Natural killer cell treated with Interleukin-12 subunit alpha and Interleukin-12 subunit beta and Interleukin-15 and Interleukin-18, amount 100 ng/mL, for 72 hours (primary cell): ENCODE measurements at regions not wholly inside any gene's neighbourhood (a gene's known extent, or its start where the extent isn't known, plus 50 kb on each side); places are given as distances from the start of the nearest gene placed in this dataset.

ENCODE experiments used
- ATAC-seq, 2 donors: fragments of 150-1000 bp; cut with Tn5 transposase in 1 of 2; sonication (Bioruptor Pico), chemical (Tn5 transposase) in 1 of 2; 2 replicates each; pipeline ENCODE4 v1.10.0; 2021
- DNase-seq: peaks from one replicate; pipeline ENCODE4 v3.0.0; 2022; ENCODE audit warnings: low spot score
- H3K27ac Mint-ChIP-seq, 2 donors: 1 replicate in 1 of 2; 2 replicates in 1 of 2; pipeline ENCODE4 v1.8.0; 2022; ENCODE audit warnings: mixed read lengths in 2 of 2, mild to moderate bottlenecking in 1 of 2, moderate library complexity in 1 of 2
- H3K27me3 Mint-ChIP-seq, 2 donors: 1 replicate in 1 of 2; 2 replicates in 1 of 2; pipeline ENCODE4 v1.8.0; 2022; ENCODE audit warnings: mixed read lengths in 2 of 2
- H3K36me3 Mint-ChIP-seq: one replicate; pipeline ENCODE4 v1.8.0; 2022; ENCODE audit warnings: mixed read lengths
- H3K4me1 Mint-ChIP-seq, 2 donors: 1 replicate in 1 of 2; 2 replicates in 1 of 2; pipeline ENCODE4 v1.8.0; 2022; ENCODE audit warnings: low read depth in 2 of 2, mixed read lengths in 2 of 2, mild to moderate bottlenecking in 1 of 2
- H3K4me3 Mint-ChIP-seq: one replicate; pipeline ENCODE4 v1.8.0; 2022; ENCODE audit warnings: mixed read lengths
- H3K9me3 Mint-ChIP-seq: 2 replicates; pipeline ENCODE4 v1.8.0; 2022; ENCODE audit warnings: mixed read lengths

DNA sequence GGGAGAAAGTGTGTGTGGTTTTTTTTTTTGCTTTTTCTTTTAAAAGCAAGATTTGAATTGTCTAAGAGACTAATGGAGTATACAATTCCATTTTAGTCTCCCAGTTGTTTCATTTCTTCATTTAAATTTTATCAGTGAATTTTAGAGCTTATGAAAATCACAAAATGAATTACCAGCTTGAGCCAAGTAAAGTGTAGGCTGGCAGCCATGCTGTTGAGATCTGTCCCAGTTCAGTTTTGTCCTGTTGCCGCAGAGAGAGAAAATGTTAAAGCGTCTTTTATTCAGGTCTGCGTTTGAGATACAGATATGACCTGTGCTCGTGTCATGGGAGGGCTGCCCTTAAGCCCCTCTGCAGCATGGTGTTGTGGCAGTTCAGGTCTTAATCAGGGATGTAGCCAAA, 256.5 kb downstream of the IPO8 start:
- Mint-ChIP-seq H3K9me3 (peaks cover 6% of the 10 kb centered on the region), H3K4me3 (no peak overlapping the region), H3K27ac (no peak overlapping the region), H3K4me1 (no peaks in the 10 kb centered on the region), H3K27me3 (no peaks in the 10 kb centered on the region), H3K36me3 (no peaks in the 10 kb centered on the region)
- ATAC-seq (no peak), DNase-seq (no peak)

DNA sequence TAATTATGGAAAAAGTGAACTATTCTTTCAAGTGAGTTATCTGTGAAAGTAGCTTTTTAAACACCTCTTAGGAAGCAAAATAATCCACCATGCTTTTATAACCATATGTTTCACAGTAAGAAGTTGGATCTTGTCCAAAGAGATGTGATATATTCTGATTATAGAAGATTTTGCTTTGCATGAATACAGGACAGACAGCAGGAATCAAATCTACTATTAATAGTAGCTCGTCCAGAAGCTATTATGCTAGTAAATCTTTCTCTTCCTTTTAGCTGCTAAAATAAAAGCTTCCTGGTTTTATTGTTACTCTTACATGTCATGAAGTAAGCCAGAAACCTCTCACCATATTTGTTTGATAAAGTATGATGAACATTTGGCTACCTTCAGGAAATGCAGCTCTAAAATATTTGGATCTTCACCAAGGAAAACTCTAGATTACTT, 257.0 kb downstream of the IPO8 start:
- Mint-ChIP-seq H3K36me3 (no peaks in the 10 kb centered on the region), H3K27ac (no peak overlapping the region), H3K4me3 (no peak overlapping the region), H3K9me3 (peaks cover 6% of the 10 kb centered on the region), H3K27me3 (no peaks in the 10 kb centered on the region), H3K4me1 (no peaks in the 10 kb centered on the region)
- no peak for ATAC-seq
- DNase-seq: no peak

- Mint-ChIP-seq H3K4me1 (no peaks in the 10 kb centered on the region), H3K27me3 (no peaks in the 10 kb centered on the region), H3K9me3 (peaks cover 6% of the 10 kb centered on the region), H3K36me3 (no peaks in the 10 kb centered on the region), H3K27ac (no peak overlapping the region), H3K4me3 (no peak overlapping the region)
- DNase-seq (no peak), ATAC-seq (no peak)
These were observed 258.1 kb downstream of the IPO8 start for GRCh38 chr12:30437616-30438015.

DNA sequence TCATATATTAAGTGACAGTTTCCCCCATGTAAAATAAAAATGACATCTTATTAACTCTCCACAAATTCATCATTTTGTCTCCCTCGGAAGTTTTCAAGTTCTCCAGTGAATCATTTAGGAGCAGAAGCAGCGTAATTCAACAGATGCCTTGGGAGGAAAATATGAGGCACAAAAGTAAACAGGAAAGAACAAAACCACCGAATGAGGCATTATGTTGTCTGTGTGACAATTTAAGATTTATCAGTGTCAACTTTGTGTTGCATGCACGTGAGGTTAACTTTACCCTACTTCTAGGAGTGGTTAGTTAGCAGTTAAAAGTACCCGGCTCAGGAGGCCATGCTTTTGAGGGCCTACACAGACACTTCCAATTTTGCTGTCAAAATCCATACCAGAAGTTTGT, 258.6 kb downstream of the IPO8 start:
- Mint-ChIP-seq H3K27me3 (no peaks in the 10 kb centered on the region), H3K36me3 (no peaks in the 10 kb centered on the region), H3K4me1 (no peaks in the 10 kb centered on the region), H3K27ac (no peak overlapping the region), H3K4me3 (no peak overlapping the region), H3K9me3 (peaks cover 6% of the 10 kb centered on the region)
- ATAC-seq: no peak
- DNase-seq: no peak

DNA sequence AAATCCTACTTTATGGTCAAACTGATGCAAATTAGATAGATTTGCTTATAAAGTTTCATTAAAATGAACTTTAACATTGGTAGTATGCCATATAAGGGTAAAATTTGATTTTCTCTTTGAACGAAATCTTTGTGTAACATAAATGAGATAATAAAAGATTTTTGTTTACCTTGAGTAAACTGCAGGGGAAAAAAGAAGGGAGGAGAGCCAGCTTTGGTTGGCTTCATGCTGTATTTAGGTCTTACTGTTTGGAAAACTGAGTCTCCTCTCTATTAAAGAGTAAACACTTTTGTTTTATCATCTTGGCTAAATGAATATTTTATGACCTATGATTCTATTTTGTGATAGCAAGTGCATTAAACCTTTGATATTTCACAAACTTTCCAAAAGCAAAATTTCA, 267.6 kb downstream of the IPO8 start:
- no peak for ATAC-seq

DNA sequence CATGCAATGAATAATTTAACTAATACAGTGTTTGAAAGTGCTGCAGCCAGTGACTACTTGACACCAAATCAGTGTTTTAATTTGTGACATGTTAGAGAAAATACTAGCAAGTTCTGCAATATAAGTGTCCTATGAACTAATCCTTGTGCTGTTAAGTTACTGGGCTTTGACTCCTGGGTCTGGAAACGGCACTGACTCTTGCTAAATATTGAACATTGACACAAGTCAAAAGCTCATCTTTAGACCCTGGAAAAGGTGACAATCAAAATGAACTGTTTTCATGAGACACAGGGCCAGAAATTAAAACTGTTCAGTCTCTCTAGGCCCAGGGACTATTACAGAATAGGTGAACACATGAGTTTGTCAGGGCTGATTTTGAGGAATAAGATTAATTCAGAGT, 268.1 kb downstream of the IPO8 start:
- no peak for ATAC-seq
- Mint-ChIP-seq H3K27ac (no peak overlapping the region), H3K27me3 (no peaks in the 10 kb centered on the region), H3K4me1 (no peaks in the 10 kb centered on the region), H3K4me3 (no peak overlapping the region), H3K36me3 (no peaks in the 10 kb centered on the region), H3K9me3 (peaks cover 4% of the 10 kb centered on the region)
- no peak for DNase-seq

More for the DNA sequence above, 267.6 kb downstream of the IPO8 start:
- Mint-ChIP-seq H3K4me3 (no peak overlapping the region), H3K4me1 (no peaks in the 10 kb centered on the region), H3K27ac (no peak overlapping the region), H3K9me3 (no peaks in the 10 kb centered on the region), H3K27me3 (no peaks in the 10 kb centered on the region), H3K36me3 (no peaks in the 10 kb centered on the region)
- no peak for DNase-seq

- Mint-ChIP-seq H3K27ac (no peak overlapping the region), H3K36me3 (no peaks in the 10 kb centered on the region), H3K4me3 (no peak overlapping the region), H3K9me3 (peaks cover 4% of the 10 kb centered on the region), H3K27me3 (no peaks in the 10 kb centered on the region), H3K4me1 (no peaks in the 10 kb centered on the region)
- DNase-seq: no peak
- ATAC-seq: no peak
These were observed 270.2 kb downstream of the IPO8 start for GRCh38 chr12:30425445-30425844.

GRCh38 chr12:30423330-30423729, 272.3 kb downstream of the IPO8 start:
- no peaks in the 10 kb centered on the region for H3K27me3 Mint-ChIP-seq
- no peaks in the 10 kb centered on the region for H3K4me1 Mint-ChIP-seq
- H3K4me3 Mint-ChIP-seq: no peak overlapping the region
- DNase-seq (no peak), ATAC-seq (no peak)
- no peak overlapping the region for H3K27ac Mint-ChIP-seq
- H3K9me3 Mint-ChIP-seq: peaks cover 4% of the 10 kb centered on the region
- no peaks in the 10 kb centered on the region for H3K36me3 Mint-ChIP-seq

- no peak overlapping the region for H3K4me3 Mint-ChIP-seq
- H3K36me3 Mint-ChIP-seq: no peaks in the 10 kb centered on the region
- peaks cover 4% of the 10 kb centered on the region for H3K9me3 Mint-ChIP-seq
- H3K27ac Mint-ChIP-seq: no peak overlapping the region
- H3K27me3 Mint-ChIP-seq: no peaks in the 10 kb centered on the region
- DNase-seq (no peak), ATAC-seq (no peak)
- H3K4me1 Mint-ChIP-seq: no peaks in the 10 kb centered on the region
These were observed 272.8 kb downstream of the IPO8 start for GRCh38 chr12:30422844-30423243.

GRCh38 chr12:30420561-30420960, 275.1 kb downstream of the IPO8 start:
- Mint-ChIP-seq H3K36me3 (no peaks in the 10 kb centered on the region), H3K27ac (no peak overlapping the region), H3K27me3 (no peaks in the 10 kb centered on the region), H3K4me3 (no peak overlapping the region), H3K4me1 (no peaks in the 10 kb centered on the region), H3K9me3 (peaks cover 4% of the 10 kb centered on the region)
- no peak for ATAC-seq
- no peak for DNase-seq

DNA sequence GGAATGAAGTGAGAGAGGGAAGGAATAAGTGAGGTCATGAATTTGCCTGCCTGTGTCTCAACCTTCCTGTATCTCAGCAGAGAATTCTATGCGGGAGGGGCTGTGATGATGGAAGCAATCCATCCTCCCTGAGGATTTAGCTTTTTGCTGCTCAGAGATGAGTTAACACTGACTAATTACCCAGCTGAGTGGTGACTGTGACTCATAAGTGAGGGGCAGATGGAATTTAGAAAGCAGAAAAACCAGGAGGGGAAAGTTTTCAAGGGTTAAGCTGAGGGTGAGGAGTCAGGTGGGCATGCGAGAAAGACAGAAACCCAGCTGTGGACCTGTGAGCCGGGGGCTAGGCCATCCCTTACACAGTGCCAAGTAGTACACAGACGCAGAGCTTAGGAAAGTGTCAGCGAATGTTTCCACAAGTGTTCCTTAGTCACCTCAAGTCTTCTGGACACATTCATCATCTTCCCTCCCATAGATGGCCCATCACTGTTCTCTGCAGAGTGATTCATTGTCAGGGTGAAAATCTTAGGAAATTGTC, 277.9 kb downstream of the IPO8 start:
- H3K27ac Mint-ChIP-seq: no peak overlapping the region
- no peaks in the 10 kb centered on the region for H3K36me3 Mint-ChIP-seq
- ATAC-seq (no peak), DNase-seq (no peak)
- no peaks in the 10 kb centered on the region for H3K4me1 Mint-ChIP-seq
- no peak overlapping the region for H3K4me3 Mint-ChIP-seq
- no peaks in the 10 kb centered on the region for H3K27me3 Mint-ChIP-seq
- peaks cover 1% of the 10 kb centered on the region for H3K9me3 Mint-ChIP-seq

DNA sequence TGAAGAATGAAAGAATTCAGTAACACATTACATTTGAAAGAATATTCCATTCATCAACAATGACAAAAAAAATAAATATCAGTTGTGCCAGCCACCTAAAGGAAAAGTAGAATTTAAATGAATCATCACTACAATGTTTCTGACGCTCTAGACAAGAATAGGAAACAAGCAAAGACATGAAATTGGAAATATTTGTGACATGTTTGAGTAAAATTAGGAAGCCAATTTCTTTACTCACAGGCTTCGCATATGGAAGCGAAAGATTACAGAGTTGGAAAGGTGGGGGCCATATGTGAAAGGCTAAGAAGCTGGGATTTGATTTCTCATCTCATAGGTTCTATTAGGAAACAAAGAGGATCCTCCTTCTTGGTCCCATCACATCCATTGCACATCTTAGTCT, 279.0 kb downstream of the IPO8 start:
- Mint-ChIP-seq H3K27ac (no peak overlapping the region), H3K4me1 (no peaks in the 10 kb centered on the region), H3K27me3 (no peaks in the 10 kb centered on the region), H3K36me3 (no peaks in the 10 kb centered on the region), H3K9me3 (no peaks in the 10 kb centered on the region), H3K4me3 (no peak overlapping the region)
- no peak for DNase-seq
- ATAC-seq: no peak

DNA sequence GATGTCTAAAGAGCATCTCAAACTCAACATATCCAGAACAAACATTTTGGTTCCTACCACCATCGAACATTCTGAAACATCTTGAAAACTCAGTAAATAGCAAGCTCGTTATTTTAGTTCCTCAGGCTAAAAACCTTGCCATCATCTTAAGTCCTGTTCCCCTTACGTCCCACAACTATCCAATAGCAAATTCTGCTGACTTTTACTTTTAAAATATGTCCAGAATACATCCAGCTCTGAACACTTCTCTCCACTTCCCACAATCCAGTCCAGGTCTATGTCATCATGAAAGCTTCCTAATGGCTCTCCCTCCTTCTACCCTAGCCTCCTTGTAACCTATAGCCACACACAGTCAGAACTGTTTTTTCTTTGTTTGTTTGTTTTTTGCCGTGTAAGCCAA, 279.9 kb downstream of the IPO8 start:
- ATAC-seq (no peak), DNase-seq (no peak)
- no peak overlapping the region for H3K4me3 Mint-ChIP-seq
- no peaks in the 10 kb centered on the region for H3K4me1 Mint-ChIP-seq
- no peaks in the 10 kb centered on the region for H3K36me3 Mint-ChIP-seq
- H3K27ac Mint-ChIP-seq: no peak overlapping the region
- H3K27me3 Mint-ChIP-seq: no peaks in the 10 kb centered on the region
- no peaks in the 10 kb centered on the region for H3K9me3 Mint-ChIP-seq

GRCh38 chr12:30414507-30414906, 281.2 kb downstream of the IPO8 start:
- no peaks in the 10 kb centered on the region for H3K27me3 Mint-ChIP-seq

DNA sequence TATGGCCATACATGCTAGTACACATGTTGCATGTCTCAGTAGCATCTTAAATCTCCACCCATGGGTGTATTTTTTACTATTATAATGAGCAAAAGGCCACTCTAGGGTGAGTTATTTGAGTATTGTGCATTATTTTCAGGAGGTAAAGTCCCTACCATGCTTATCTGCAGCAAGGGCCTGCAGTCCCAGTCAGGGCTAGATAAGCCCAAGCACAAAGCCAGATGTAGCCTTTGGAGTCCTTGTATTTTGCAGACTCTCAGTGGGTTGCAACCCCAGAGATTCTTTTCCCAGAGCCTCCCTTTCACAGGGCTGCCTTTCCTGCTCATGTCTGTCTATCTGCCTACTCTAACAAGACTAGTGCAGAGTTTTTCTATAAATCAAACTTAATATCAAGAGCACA, 295.3 kb downstream of the IPO8 start:
- ATAC-seq (no peak), DNase-seq (no peak)
- H3K4me3 Mint-ChIP-seq: no peak overlapping the region
- no peak overlapping the region for H3K27ac Mint-ChIP-seq
- H3K9me3 Mint-ChIP-seq: peaks cover 6% of the 10 kb centered on the region
- H3K27me3 Mint-ChIP-seq: no peaks in the 10 kb centered on the region
- no peaks in the 10 kb centered on the region for H3K36me3 Mint-ChIP-seq
- H3K4me1 Mint-ChIP-seq: no peaks in the 10 kb centered on the region

More at GRCh38 chr12:30414507-30414906, 281.2 kb downstream of the IPO8 start:
- ATAC-seq: no peak
- H3K9me3 Mint-ChIP-seq: no peaks in the 10 kb centered on the region
- no peaks in the 10 kb centered on the region for H3K4me1 Mint-ChIP-seq
- H3K4me3 Mint-ChIP-seq: no peak overlapping the region
- H3K36me3 Mint-ChIP-seq: no peaks in the 10 kb centered on the region
- DNase-seq: no peak
- no peak overlapping the region for H3K27ac Mint-ChIP-seq
